ENCODE measurements at regions not wholly inside any gene's neighbourhood (a gene's known extent, or its start where the extent isn't known, plus 50 kb on each side); places are given as distances from the start of the nearest gene placed in this dataset.

DNA sequence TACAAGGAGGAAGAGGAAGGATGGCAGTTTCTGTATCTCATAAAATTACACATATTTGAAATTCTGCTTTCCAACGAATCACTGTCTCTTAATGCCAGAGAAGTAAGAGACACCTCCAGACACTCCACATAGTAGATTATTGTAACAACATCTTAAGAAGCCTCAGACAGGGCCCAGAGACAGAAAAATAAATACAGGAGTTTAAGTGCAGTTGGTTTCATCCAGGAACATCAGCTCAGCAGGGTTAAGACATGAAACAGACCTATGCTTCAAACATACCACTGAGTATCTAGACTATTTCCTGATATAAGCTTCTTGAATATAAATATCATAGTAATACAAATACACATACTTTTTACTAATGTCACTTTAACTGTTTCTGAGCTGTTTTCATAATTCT is 290.3 kb downstream of the ADAMTS20 start:
- H3K36me3 ChIP-seq (replicated peaks in 1 of 2; ENCODE audit: control insufficient read depth in 1 of 2, insufficient read depth in 2 of 2, low read length in 2 of 2): no peaks in the 10 kb centered on the region
- DNase-seq: no peak
- H3K4me2 ChIP-seq (replicated peaks; ENCODE audit: extremely low read depth, low read length, poor library complexity, severe bottlenecking): no peak overlapping the region
- no peak overlapping the region for H2AFZ ChIP-seq (ENCODE audit: insufficient read depth, low read depth, low read length, poor library complexity, severe bottlenecking)
- Mint-ChIP-seq H3K4me1 (no peaks in the 10 kb centered on the region), H3K4me3 (no peak overlapping the region), H3K27me3 (ENCODE audit: low read depth in 3 of 3) (peaks cover 0 to 1% (median 0%) of the 10 kb centered on the region in 3 donors), H3K36me3 (no peaks in the 10 kb centered on the region), H3K27ac (no peak overlapping the region), H3K9me3 (peaks cover 0 to 6% (median 2%) of the 10 kb centered on the region in 7 donors)
- no peaks in the 10 kb centered on the region for H3K9me3 ChIP-seq (replicated peaks in 1 of 2; ENCODE audit: control insufficient read depth in 1 of 2, insufficient read depth in 1 of 2, low read length in 2 of 2)
- WGBS (ENCODE audit: insufficient coverage): no CpG with 5 or more reads among the region's 1 CpG
- H3K4me1 ChIP-seq (ENCODE audit: control insufficient read depth in 1 of 2, insufficient read depth in 2 of 2, low read length in 2 of 2): no peaks in the 10 kb centered on the region
- H3K27me3 ChIP-seq (ENCODE audit: control insufficient read depth in 2 of 2, insufficient read depth in 2 of 2, low read length in 2 of 2): no peaks in the 10 kb centered on the region
- no peak overlapping the region for H3K9ac ChIP-seq (ENCODE audit: insufficient read depth, low read length, poor library complexity, severe bottlenecking)
- no peak overlapping the region for H3K4me3 ChIP-seq (replicated peaks in 1 of 3; ENCODE audit: low read depth in 2 of 3, low read length in 3 of 3)
- H3K79me2 ChIP-seq (ENCODE audit: insufficient read depth, low read length): no peaks in the 10 kb centered on the region
- intact Hi-C loops (cut with micrococcal nuclease): no loop called here
- no peak overlapping the region for H3K27ac ChIP-seq (ENCODE audit: low read depth in 1 of 2, low read length in 2 of 2)
- TF ChIP-seq, protein P1, sequence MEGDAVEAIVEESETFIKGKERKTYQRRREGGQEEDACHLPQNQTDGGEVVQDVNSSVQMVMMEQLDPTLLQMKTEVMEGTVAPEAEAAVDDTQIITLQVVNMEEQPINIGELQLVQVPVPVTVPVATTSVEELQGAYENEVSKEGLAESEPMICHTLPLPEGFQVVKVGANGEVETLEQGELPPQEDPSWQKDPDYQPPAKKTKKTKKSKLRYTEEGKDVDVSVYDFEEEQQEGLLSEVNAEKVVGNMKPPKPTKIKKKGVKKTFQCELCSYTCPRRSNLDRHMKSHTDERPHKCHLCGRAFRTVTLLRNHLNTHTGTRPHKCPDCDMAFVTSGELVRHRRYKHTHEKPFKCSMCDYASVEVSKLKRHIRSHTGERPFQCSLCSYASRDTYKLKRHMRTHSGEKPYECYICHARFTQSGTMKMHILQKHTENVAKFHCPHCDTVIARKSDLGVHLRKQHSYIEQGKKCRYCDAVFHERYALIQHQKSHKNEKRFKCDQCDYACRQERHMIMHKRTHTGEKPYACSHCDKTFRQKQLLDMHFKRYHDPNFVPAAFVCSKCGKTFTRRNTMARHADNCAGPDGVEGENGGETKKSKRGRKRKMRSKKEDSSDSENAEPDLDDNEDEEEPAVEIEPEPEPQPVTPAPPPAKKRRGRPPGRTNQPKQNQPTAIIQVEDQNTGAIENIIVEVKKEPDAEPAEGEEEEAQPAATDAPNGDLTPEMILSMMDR (IDR thresholded peaks at IDR 0.05): no peak
- H4K20me1 ChIP-seq (ENCODE audit: insufficient read depth, low read length): no peaks in the 10 kb centered on the region

DNA sequence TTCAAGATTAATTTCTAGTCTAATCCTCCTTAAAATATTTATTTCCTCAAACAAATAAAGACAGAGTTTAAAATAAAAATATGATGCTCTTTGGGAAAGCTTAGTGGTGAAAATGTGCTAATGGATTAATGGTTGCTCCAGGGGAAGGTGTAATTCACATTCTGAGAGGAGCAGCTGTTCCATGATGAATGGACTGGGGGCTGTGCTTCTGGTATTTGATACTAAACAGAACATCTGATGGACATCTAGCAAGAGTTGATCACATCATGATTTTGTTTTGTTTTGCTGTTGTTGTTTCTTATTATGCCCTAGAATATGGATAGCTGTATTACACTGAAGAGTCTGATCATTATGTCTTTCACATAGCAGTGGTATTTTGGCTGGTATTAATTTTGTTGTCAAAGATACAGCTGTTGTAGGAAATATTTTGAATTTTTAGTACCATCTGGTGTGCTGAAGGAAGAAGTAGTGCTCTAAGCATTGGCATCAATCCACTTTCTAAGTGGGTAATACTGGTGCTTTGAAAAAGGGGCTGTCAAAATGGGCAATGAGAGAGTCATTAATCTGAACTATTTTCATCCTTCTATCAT is 296.4 kb downstream of the ADAMTS20 start:
- no peak overlapping the region for H2AFZ ChIP-seq (ENCODE audit: insufficient read depth, low read depth, low read length, poor library complexity, severe bottlenecking)
- no peak overlapping the region for H3K4me2 ChIP-seq (replicated peaks; ENCODE audit: extremely low read depth, low read length, poor library complexity, severe bottlenecking)
- no peaks in the 10 kb centered on the region for H3K79me2 ChIP-seq (ENCODE audit: insufficient read depth, low read length)
- TF ChIP-seq, protein P1 (IDR thresholded peaks at IDR 0.05): no peak
- H3K4me3 ChIP-seq (replicated peaks in 1 of 3; ENCODE audit: low read depth in 2 of 3, low read length in 3 of 3): no peak overlapping the region
- no peaks in the 10 kb centered on the region for H3K27me3 ChIP-seq (ENCODE audit: control insufficient read depth in 2 of 2, insufficient read depth in 2 of 2, low read length in 2 of 2)
- Mint-ChIP-seq H3K4me3 (no peak overlapping the region), H3K36me3 (no peaks in the 10 kb centered on the region), H3K9me3 (peaks cover 0 to 9% (median 3%) of the 10 kb centered on the region in 7 donors), H3K4me1 (no peaks in the 10 kb centered on the region), H3K27ac (no peak overlapping the region), H3K27me3 (ENCODE audit: low read depth in 3 of 3) (no peaks in the 10 kb centered on the region)
- no peaks in the 10 kb centered on the region for H3K4me1 ChIP-seq (ENCODE audit: control insufficient read depth in 1 of 2, insufficient read depth in 2 of 2, low read length in 2 of 2)
- no peaks in the 10 kb centered on the region for H4K20me1 ChIP-seq (ENCODE audit: insufficient read depth, low read length)
- no peak overlapping the region for H3K27ac ChIP-seq (ENCODE audit: low read depth in 1 of 2, low read length in 2 of 2)
- H3K9ac ChIP-seq (ENCODE audit: insufficient read depth, low read length, poor library complexity, severe bottlenecking): no peak overlapping the region
- no peaks in the 10 kb centered on the region for H3K36me3 ChIP-seq (replicated peaks in 1 of 2; ENCODE audit: control insufficient read depth in 1 of 2, insufficient read depth in 2 of 2, low read length in 2 of 2)
- no peaks in the 10 kb centered on the region for H3K9me3 ChIP-seq (replicated peaks in 1 of 2; ENCODE audit: control insufficient read depth in 1 of 2, insufficient read depth in 1 of 2, low read length in 2 of 2)
- no peak for DNase-seq
- intact Hi-C loops (cut with micrococcal nuclease): no loop called here
